ENCODE measurements at regions not wholly inside any gene's neighbourhood (a gene's known extent, or its start where the extent isn't known, plus 50 kb on each side); places are given as distances from the start of the nearest gene placed in this dataset.

DNA sequence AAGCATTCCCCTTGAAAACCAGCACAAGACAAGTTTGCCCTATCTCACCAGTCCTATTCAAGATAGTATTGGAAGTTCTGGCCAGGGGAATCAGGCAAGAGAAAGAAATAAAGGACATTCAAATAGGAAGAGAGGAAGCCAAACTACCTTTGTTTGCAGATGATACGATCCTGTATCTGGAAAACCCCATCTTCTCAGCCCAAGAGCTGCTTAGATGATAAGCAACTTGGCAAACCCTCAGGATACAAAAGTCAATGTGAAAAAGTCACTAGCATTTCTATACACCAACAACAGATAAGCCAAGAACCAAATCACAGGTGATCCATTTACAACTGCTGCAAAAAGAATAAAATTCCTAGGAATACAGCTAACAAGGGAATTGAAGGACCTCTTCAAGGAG lies 403.7 kb upstream of the AZI2 start:
- Histone ChIP-seq H3K4me3 (replicated peaks in 1 of 3; ENCODE audit: low read depth in 2 of 3, low read length in 3 of 3) (no peak overlapping the region), H3K36me3 (replicated peaks in 1 of 2; ENCODE audit: control insufficient read depth in 1 of 2, insufficient read depth in 2 of 2, low read length in 2 of 2) (no peaks in the 10 kb centered on the region), H3K4me2 (replicated peaks; ENCODE audit: extremely low read depth, low read length, poor library complexity, severe bottlenecking) (no peak overlapping the region), H3K27me3 (ENCODE audit: control insufficient read depth in 2 of 2, insufficient read depth in 2 of 2, low read length in 2 of 2) (no peaks in the 10 kb centered on the region), H3K79me2 (ENCODE audit: insufficient read depth, low read length) (no peaks in the 10 kb centered on the region), H3K9ac (ENCODE audit: insufficient read depth, low read length, poor library complexity, severe bottlenecking) (no peak overlapping the region), H4K20me1 (ENCODE audit: insufficient read depth, low read length) (no peaks in the 10 kb centered on the region), H3K9me3 (replicated peaks in 1 of 2; ENCODE audit: control insufficient read depth in 1 of 2, insufficient read depth in 1 of 2, low read length in 2 of 2) (peaks cover 3 to 30% of the 10 kb centered on the region in 2 donors), H2AFZ (ENCODE audit: insufficient read depth, low read depth, low read length, poor library complexity, severe bottlenecking) (no peak overlapping the region), H3K4me1 (ENCODE audit: control insufficient read depth in 1 of 2, insufficient read depth in 2 of 2, low read length in 2 of 2) (no peaks in the 10 kb centered on the region), H3K27ac (ENCODE audit: low read depth in 1 of 2, low read length in 2 of 2) (no peak overlapping the region)
- no CpG with 5 or more reads among the region's 1 CpG for WGBS (ENCODE audit: insufficient coverage)
- no peak overlapping the region for H3K4me3 Mint-ChIP-seq
- intact Hi-C loops (cut with micrococcal nuclease), result no loop called here
- no peak overlapping the region for H3K27ac Mint-ChIP-seq
- DNase-seq, result no peak
- peaks cover 7 to 21% (median 14%) of the 10 kb centered on the region in 7 donors for H3K9me3 Mint-ChIP-seq
- H3K27me3 Mint-ChIP-seq (ENCODE audit: low read depth in 3 of 3), result no peaks in the 10 kb centered on the region
- TF ChIP-seq, protein P1, sequence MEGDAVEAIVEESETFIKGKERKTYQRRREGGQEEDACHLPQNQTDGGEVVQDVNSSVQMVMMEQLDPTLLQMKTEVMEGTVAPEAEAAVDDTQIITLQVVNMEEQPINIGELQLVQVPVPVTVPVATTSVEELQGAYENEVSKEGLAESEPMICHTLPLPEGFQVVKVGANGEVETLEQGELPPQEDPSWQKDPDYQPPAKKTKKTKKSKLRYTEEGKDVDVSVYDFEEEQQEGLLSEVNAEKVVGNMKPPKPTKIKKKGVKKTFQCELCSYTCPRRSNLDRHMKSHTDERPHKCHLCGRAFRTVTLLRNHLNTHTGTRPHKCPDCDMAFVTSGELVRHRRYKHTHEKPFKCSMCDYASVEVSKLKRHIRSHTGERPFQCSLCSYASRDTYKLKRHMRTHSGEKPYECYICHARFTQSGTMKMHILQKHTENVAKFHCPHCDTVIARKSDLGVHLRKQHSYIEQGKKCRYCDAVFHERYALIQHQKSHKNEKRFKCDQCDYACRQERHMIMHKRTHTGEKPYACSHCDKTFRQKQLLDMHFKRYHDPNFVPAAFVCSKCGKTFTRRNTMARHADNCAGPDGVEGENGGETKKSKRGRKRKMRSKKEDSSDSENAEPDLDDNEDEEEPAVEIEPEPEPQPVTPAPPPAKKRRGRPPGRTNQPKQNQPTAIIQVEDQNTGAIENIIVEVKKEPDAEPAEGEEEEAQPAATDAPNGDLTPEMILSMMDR (IDR thresholded peaks at IDR 0.05), result no peak
- no peaks in the 10 kb centered on the region for H3K36me3 Mint-ChIP-seq
- no peaks in the 10 kb centered on the region for H3K4me1 Mint-ChIP-seq

DNA sequence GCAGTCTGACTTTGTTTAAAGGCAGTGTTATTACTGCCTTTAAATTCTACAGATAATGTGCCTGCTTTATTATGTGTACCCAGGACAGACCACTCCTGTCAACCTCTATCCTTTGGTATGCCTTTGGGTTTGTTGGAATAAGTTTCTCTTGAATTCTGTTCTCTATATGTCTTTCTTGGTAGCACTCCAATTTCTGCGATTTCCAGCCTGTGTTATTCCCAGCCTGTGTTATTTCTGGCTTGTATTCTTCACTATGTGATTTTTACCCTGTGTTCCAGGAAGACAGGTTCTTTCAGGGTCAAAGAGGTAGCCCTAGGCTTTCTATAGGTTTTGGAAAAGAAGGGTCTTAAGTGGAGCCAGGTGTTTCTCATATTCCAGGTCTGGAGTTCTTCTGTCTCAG lies 407.4 kb upstream of the AZI2 start:
- DNase-seq, result no peak
- Histone ChIP-seq H2AFZ (ENCODE audit: insufficient read depth, low read depth, low read length, poor library complexity, severe bottlenecking) (no peak overlapping the region), H3K27me3 (ENCODE audit: control insufficient read depth in 2 of 2, insufficient read depth in 2 of 2, low read length in 2 of 2) (no peaks in the 10 kb centered on the region), H3K79me2 (ENCODE audit: insufficient read depth, low read length) (no peaks in the 10 kb centered on the region), H3K4me1 (ENCODE audit: control insufficient read depth in 1 of 2, insufficient read depth in 2 of 2, low read length in 2 of 2) (no peaks in the 10 kb centered on the region), H3K9me3 (replicated peaks in 1 of 2; ENCODE audit: control insufficient read depth in 1 of 2, insufficient read depth in 1 of 2, low read length in 2 of 2) (peaks cover 6 to 31% of the 10 kb centered on the region in 2 donors), H3K36me3 (replicated peaks in 1 of 2; ENCODE audit: control insufficient read depth in 1 of 2, insufficient read depth in 2 of 2, low read length in 2 of 2) (no peaks in the 10 kb centered on the region), H4K20me1 (ENCODE audit: insufficient read depth, low read length) (no peaks in the 10 kb centered on the region), H3K4me2 (replicated peaks; ENCODE audit: extremely low read depth, low read length, poor library complexity, severe bottlenecking) (no peak overlapping the region), H3K9ac (ENCODE audit: insufficient read depth, low read length, poor library complexity, severe bottlenecking) (no peak overlapping the region), H3K4me3 (replicated peaks in 1 of 3; ENCODE audit: low read depth in 2 of 3, low read length in 3 of 3) (no peak overlapping the region), H3K27ac (ENCODE audit: low read depth in 1 of 2, low read length in 2 of 2) (no peak overlapping the region)
- TF ChIP-seq, protein P1 (IDR thresholded peaks at IDR 0.05), result no peak
- no peaks in the 10 kb centered on the region for H3K36me3 Mint-ChIP-seq
- H3K4me1 Mint-ChIP-seq, result no peaks in the 10 kb centered on the region
- H3K27ac Mint-ChIP-seq, result peak overlapping the region in 1 of 7 donors; percentile 38
- no peaks in the 10 kb centered on the region for H3K27me3 Mint-ChIP-seq (ENCODE audit: low read depth in 3 of 3)
- WGBS (ENCODE audit: insufficient coverage), result 100% methylated on average over 1 of the region's 1 CpG
- intact Hi-C loops (cut with micrococcal nuclease), result no loop called here
- peaks cover 2 to 21% (median 6%) of the 10 kb centered on the region in 7 donors for H3K9me3 Mint-ChIP-seq
- H3K4me3 Mint-ChIP-seq, result no peak overlapping the region

All from CD14-positive monocyte (primary cell).